ENCODE measurements at regions not wholly inside any gene's neighbourhood (a gene's known extent, or its start where the extent isn't known, plus 50 kb on each side); places are given as distances from the start of the nearest gene placed in this dataset.

DNA sequence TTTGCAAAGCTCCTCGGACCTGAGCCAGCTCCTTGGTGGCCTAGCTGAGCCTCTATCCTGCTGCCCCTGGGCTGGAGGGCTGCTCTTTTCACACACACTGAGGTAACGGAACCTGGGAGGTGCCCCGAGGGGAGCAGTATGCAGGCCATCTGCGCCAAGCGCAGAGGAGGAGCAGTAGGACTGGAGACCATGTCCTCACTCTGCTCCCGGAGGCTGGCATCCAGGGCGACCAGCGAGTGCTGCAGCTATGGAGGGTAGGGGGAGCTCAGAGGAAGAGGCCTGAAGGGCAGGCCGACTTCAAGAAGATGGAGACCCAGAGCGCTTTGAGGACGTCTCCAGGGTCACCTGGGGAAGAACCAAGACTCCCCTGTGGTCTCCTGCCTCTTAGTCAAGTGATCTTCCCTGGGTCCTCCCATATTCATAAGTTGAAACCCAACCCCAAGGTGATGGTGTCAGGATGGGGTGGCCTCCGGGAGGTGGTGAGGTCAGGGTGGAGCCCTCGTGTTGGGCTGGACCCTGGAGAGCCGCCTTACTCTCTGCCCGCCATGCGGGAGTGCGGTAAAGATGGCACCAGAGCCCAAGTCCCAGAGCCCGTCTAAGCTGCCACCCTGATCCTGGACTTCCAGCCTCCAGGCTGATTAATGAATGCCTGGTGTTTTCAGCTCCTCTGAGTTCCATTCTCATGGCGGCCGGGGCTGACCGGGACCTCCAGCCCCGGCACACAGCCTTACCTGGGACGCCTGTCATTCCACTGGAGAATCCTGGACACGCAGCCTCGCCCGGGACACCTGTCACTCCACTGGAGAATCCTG is 160.7 kb downstream of the NDUFA10 start:
- no peak for TF ChIP-seq EZH2 (IDR thresholded peaks at IDR 0.05; ENCODE audit: borderline replicate concordance, low read length)
- TF ChIP-seq, protein P1, sequence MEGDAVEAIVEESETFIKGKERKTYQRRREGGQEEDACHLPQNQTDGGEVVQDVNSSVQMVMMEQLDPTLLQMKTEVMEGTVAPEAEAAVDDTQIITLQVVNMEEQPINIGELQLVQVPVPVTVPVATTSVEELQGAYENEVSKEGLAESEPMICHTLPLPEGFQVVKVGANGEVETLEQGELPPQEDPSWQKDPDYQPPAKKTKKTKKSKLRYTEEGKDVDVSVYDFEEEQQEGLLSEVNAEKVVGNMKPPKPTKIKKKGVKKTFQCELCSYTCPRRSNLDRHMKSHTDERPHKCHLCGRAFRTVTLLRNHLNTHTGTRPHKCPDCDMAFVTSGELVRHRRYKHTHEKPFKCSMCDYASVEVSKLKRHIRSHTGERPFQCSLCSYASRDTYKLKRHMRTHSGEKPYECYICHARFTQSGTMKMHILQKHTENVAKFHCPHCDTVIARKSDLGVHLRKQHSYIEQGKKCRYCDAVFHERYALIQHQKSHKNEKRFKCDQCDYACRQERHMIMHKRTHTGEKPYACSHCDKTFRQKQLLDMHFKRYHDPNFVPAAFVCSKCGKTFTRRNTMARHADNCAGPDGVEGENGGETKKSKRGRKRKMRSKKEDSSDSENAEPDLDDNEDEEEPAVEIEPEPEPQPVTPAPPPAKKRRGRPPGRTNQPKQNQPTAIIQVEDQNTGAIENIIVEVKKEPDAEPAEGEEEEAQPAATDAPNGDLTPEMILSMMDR (IDR thresholded peaks at IDR 0.05; ENCODE audit: low read length): no peak

Measured in OCI-LY1 (cell line).